ENCODE measurements at regions not wholly inside any gene's neighbourhood (a gene's known extent, or its start where the extent isn't known, plus 50 kb on each side); places are given as distances from the start of the nearest gene placed in this dataset.
"Not testable (repeated sequence)": the region's sequence is repeated elsewhere in the genome, so short reads cannot be mapped to it uniquely, and the experiment has no call there.

GRCh38 chr2:89850881-89851582 is 1159.6 kb downstream of the RPIA start:
- in situ Hi-C loops (cut with HindIII; ENCODE audit: low pct_ligation_motif_present, low sequenced_read_pairs), result no loop called here
- no peak for TF ChIP-seq CTCF (IDR thresholded peaks at IDR 0.05; ENCODE audit: low read depth, low read length, missing control alignments)
- no peaks in the 10 kb centered on the region for H3K36me3 ChIP-seq (replicated peaks)
- DNase-seq, result no peak
- no peak overlapping the region for H3K4me3 ChIP-seq (ENCODE audit: low read depth, low read length)
- no peaks in the 10 kb centered on the region for H3K27me3 ChIP-seq (replicated peaks)
- H3K27ac ChIP-seq, result no peak overlapping the region

DNA sequence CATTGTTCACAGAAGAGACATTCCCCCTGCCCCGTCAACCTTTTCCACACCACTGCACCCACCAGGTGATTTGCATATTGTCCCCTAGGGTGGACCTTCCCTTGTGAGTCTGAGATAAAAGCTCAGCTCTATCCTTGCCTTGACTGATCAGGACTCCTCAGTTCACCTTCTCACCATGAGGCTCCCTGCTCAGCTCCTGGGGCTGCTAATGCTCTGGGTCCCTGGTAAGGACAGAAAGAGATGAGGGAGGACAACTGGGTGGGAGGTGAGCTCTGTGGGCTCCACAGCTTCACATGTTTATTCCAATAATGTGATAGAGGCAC is 1160.1 kb downstream of the RPIA start:
- Histone ChIP-seq H3K27ac (no peak overlapping the region), H3K4me3 (ENCODE audit: low read depth, low read length) (no peak overlapping the region), H3K27me3 (replicated peaks) (no peaks in the 10 kb centered on the region), H3K36me3 (replicated peaks) (no peaks in the 10 kb centered on the region)
- TF ChIP-seq CTCF (IDR thresholded peaks at IDR 0.05; ENCODE audit: low read depth, low read length, missing control alignments), result no peak
- DNase-seq, result no peak
- in situ Hi-C loops (cut with HindIII; ENCODE audit: low pct_ligation_motif_present, low sequenced_read_pairs), result no loop called here

- in situ Hi-C loops (cut with HindIII; ENCODE audit: low pct_ligation_motif_present, low sequenced_read_pairs); H3K27ac ChIP-seq; H3K4me3 ChIP-seq (ENCODE audit: low read depth, low read length); DNase-seq; H3K27me3 ChIP-seq (replicated peaks); H3K36me3 ChIP-seq (replicated peaks): not testable (repeated sequence)
These were observed 1162.0 kb downstream of the RPIA start for GRCh38 chr2:89853427-89853826.

GRCh38 chr2:89855752-89856151 is 1164.3 kb downstream of the RPIA start:
- H3K27ac ChIP-seq; H3K4me3 ChIP-seq (ENCODE audit: low read depth, low read length); H3K36me3 ChIP-seq (replicated peaks); H3K27me3 ChIP-seq (replicated peaks); DNase-seq; in situ Hi-C loops (cut with HindIII; ENCODE audit: low pct_ligation_motif_present, low sequenced_read_pairs): not testable (repeated sequence)

GRCh38 chr2:89856305-89856704 is 1164.8 kb downstream of the RPIA start:
- in situ Hi-C loops (cut with HindIII; ENCODE audit: low pct_ligation_motif_present, low sequenced_read_pairs); H3K36me3 ChIP-seq (replicated peaks); H3K4me3 ChIP-seq (ENCODE audit: low read depth, low read length); H3K27me3 ChIP-seq (replicated peaks); H3K27ac ChIP-seq; DNase-seq: not testable (repeated sequence)

DNA sequence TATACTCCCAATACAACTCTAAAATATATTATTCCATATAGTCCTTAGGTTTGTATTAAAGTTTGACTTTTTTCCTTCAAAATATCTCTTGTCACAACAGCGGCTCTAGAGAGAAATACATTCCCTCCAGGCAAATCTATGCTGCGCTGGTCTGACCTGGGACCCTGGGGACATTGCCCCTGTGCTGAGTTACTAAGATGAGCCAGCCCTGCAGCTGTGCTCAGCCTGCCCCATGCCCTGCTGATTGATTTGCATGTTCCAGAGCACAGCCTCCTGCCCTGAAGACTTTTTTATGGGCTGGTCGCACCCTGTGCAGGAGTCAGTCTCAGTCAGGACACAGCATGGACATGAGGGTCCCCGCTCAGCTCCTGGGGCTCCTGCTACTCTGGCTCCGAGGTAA is 1170.7 kb downstream of the RPIA start:
- H3K36me3 ChIP-seq (replicated peaks); H3K27me3 ChIP-seq (replicated peaks); in situ Hi-C loops (cut with HindIII; ENCODE audit: low pct_ligation_motif_present, low sequenced_read_pairs); H3K4me3 ChIP-seq (ENCODE audit: low read depth, low read length); DNase-seq; H3K27ac ChIP-seq: not testable (repeated sequence)

GRCh38 chr2:89863209-89863608 is 1171.7 kb downstream of the RPIA start:
- H3K36me3 ChIP-seq (replicated peaks); H3K27ac ChIP-seq; H3K4me3 ChIP-seq (ENCODE audit: low read depth, low read length); in situ Hi-C loops (cut with HindIII; ENCODE audit: low pct_ligation_motif_present, low sequenced_read_pairs); H3K27me3 ChIP-seq (replicated peaks); DNase-seq: not testable (repeated sequence)

- H3K4me3 ChIP-seq (ENCODE audit: low read depth, low read length); H3K27ac ChIP-seq; DNase-seq; H3K27me3 ChIP-seq (replicated peaks); in situ Hi-C loops (cut with HindIII; ENCODE audit: low pct_ligation_motif_present, low sequenced_read_pairs); H3K36me3 ChIP-seq (replicated peaks): not testable (repeated sequence)
These were observed 1183.5 kb downstream of the RPIA start for GRCh38 chr2:89874810-89875595.

- H3K27ac ChIP-seq; H3K4me3 ChIP-seq (ENCODE audit: low read depth, low read length); DNase-seq; H3K27me3 ChIP-seq (replicated peaks); H3K36me3 ChIP-seq (replicated peaks); in situ Hi-C loops (cut with HindIII; ENCODE audit: low pct_ligation_motif_present, low sequenced_read_pairs): not testable (repeated sequence)
These were observed 1185.0 kb downstream of the RPIA start for GRCh38 chr2:89876445-89876844.

GRCh38 chr2:89876878-89877277 is 1185.4 kb downstream of the RPIA start:
- H3K27ac ChIP-seq; DNase-seq; H3K4me3 ChIP-seq (ENCODE audit: low read depth, low read length); H3K27me3 ChIP-seq (replicated peaks); H3K36me3 ChIP-seq (replicated peaks); in situ Hi-C loops (cut with HindIII; ENCODE audit: low pct_ligation_motif_present, low sequenced_read_pairs): not testable (repeated sequence)

- DNase-seq; in situ Hi-C loops (cut with HindIII; ENCODE audit: low pct_ligation_motif_present, low sequenced_read_pairs); H3K36me3 ChIP-seq (replicated peaks); H3K4me3 ChIP-seq (ENCODE audit: low read depth, low read length); H3K27me3 ChIP-seq (replicated peaks); H3K27ac ChIP-seq: not testable (repeated sequence)
These were observed 1191.4 kb downstream of the RPIA start for GRCh38 chr2:89882880-89883279.

DNA sequence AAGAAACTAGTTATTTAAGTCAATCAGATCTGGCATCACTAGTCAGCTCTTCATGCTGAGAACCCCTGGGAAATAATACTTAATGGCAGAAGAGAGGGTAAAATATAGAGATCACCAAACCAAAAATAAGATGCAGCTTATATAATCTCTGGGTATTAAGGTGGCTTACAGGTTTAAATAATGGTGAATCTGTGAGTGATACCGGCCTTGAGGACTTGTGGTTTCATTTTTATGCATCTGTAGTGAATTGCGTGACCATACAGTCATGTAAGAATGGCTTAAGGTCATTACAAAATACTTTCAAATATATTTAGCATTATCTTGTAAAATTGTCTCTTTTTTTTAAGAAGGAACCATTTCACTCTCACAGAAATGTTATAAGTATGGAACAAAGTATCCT is 1192.2 kb downstream of the RPIA start:
- H3K27ac ChIP-seq; DNase-seq; H3K4me3 ChIP-seq (ENCODE audit: low read depth, low read length); in situ Hi-C loops (cut with HindIII; ENCODE audit: low pct_ligation_motif_present, low sequenced_read_pairs); H3K27me3 ChIP-seq (replicated peaks); H3K36me3 ChIP-seq (replicated peaks): not testable (repeated sequence)

DNA sequence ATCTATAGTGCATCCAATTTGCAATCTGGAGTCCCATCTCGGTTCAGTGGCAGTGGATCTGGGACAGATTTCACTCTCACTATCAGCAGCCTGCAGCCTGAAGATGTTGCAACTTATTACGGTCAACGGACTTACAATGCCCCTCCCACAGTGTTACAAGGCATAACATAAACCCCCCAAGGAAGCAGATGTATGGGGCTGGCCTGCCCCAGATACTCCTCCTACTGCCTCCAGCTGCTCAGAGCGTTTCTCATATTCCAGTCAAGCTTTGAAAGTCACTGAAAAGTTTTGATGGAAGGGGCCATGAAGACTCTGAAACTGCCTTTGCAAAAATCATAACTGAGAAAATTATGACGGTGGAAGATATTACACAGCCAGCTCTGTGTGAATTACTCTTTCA is 1193.6 kb downstream of the RPIA start:
- H3K27ac ChIP-seq; H3K27me3 ChIP-seq (replicated peaks); in situ Hi-C loops (cut with HindIII; ENCODE audit: low pct_ligation_motif_present, low sequenced_read_pairs); H3K36me3 ChIP-seq (replicated peaks); DNase-seq; H3K4me3 ChIP-seq (ENCODE audit: low read depth, low read length): not testable (repeated sequence)

Measured in brain microvascular endothelial cell (primary cell).